GM12872 (cell line): ENCODE measurements at regions not wholly inside any gene's neighbourhood (a gene's known extent, or its start where the extent isn't known, plus 50 kb on each side); places are given as distances from the start of the nearest gene placed in this dataset.

ENCODE experiments used
- TF ChIP-seq, protein P1 (sequence below): IDR thresholded peaks from 3 replicates; pipeline ENCODE4 v1.5.1; 2011; ENCODE audit warnings: low read depth, mild to moderate bottlenecking, low read length, moderate library complexity; ENCODE audit not compliant: insufficient read depth

DNA sequence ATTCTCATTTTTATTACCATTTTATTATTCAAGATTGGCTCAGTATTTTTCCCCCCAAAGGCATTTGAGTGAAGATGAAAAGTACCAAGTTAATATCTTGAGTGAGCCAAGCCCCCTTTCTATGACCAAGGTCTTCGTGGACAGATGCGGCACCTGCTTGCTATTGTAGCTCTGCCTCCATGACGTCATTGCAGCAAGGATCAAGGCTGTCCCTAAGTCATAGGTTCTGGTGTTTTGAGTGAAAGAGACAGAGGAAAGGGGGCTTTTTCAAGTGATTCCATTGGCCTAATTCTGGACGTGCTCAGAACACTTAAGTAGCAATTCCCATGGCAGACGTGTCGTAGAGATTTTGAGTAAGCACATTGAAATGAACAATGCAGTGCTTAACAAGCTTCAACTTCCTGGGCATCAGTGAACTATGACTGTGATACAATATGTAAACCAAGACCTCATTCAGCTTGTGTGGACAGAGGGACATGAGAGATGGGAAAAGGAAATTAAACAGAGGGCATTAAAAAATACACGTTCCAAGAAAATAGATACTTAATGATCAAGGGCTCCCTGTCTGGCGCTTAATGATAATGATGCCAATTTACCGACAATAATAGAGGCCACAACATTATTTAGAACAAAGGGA is 248.7 kb upstream of the NPVF start:
- TF ChIP-seq, protein P1, sequence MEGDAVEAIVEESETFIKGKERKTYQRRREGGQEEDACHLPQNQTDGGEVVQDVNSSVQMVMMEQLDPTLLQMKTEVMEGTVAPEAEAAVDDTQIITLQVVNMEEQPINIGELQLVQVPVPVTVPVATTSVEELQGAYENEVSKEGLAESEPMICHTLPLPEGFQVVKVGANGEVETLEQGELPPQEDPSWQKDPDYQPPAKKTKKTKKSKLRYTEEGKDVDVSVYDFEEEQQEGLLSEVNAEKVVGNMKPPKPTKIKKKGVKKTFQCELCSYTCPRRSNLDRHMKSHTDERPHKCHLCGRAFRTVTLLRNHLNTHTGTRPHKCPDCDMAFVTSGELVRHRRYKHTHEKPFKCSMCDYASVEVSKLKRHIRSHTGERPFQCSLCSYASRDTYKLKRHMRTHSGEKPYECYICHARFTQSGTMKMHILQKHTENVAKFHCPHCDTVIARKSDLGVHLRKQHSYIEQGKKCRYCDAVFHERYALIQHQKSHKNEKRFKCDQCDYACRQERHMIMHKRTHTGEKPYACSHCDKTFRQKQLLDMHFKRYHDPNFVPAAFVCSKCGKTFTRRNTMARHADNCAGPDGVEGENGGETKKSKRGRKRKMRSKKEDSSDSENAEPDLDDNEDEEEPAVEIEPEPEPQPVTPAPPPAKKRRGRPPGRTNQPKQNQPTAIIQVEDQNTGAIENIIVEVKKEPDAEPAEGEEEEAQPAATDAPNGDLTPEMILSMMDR = no peak

- TF ChIP-seq, protein P1 = no peak
Measured at GRCh38 chr7:25478925-25479324, 250.6 kb upstream of the NPVF start.

DNA sequence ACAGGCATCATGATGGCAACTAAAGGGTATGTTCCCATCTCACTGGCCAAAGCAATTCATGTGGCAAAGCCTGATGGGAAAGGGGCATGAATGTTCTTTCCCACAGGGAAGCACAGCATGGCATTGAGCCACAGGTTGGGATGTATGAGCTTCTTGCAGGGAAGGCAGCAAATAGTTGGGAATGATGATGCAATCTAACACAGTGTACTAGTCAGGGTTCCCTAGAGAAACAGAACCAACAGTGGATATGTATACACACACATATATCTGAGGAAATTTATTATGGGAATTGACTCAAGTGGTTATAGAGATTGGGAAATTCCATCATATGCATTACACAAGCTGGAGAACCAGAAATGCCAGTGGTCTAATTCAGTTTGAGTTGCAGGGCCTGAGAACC is 253.6 kb upstream of the NPVF start:
- TF ChIP-seq, protein P1 = no peak

GRCh38 chr7:25482631-25483030 is 254.3 kb upstream of the NPVF start:
- TF ChIP-seq, protein P1 = no peak

- TF ChIP-seq, protein P1 = no peak
Measured at GRCh38 chr7:25485026-25485425, 256.7 kb upstream of the NPVF start.

- TF ChIP-seq, protein P1 = no peak
Measured at GRCh38 chr7:25486656-25487055, 258.4 kb upstream of the NPVF start.

GRCh38 chr7:25493805-25494366 is 265.6 kb upstream of the NPVF start:
- TF ChIP-seq, protein P1 = no peak
